Cardiac fibroblast (primary cell): ENCODE measurements at regions not wholly inside any gene's neighbourhood (a gene's known extent, or its start where the extent isn't known, plus 50 kb on each side); places are given as distances from the start of the nearest gene placed in this dataset.

Experiments used
- DNase-seq, 2 donors: peaks; one replicate each; pipeline versions ENCODE4 v3.0.0 to v3.0.0-alpha.2; 2010; ENCODE audit warnings: low read depth in 2 of 2
- H3K4me3 ChIP-seq, 2 donors: replicated peaks in 1 of 2; 1 replicate in 1 of 2; 2 replicates in 1 of 2; pipeline ENCODE4 v1.5.1; 2011; ENCODE audit warnings: low read depth in 2 of 2, low read length in 2 of 2, mild to moderate bottlenecking in 2 of 2, moderate library complexity in 1 of 2
- CTCF ChIP-seq: IDR thresholded peaks from one replicate; pipeline ENCODE4 v1.5.1; 2011; ENCODE audit warnings: low read depth, mild to moderate bottlenecking, low read length, inconsistent platforms

- no peak for TF ChIP-seq CTCF
- H3K4me3 ChIP-seq = no peak overlapping the region
- no peak for DNase-seq
Observed at GRCh38 chr13:89363144-89363543, 1692.0 kb downstream of the SLITRK5 start.

GRCh38 chr13:89372193-89372592, 1701.0 kb downstream of the SLITRK5 start:
- TF ChIP-seq CTCF = no peak
- H3K4me3 ChIP-seq = no peak overlapping the region
- DNase-seq = no peak

- H3K4me3 ChIP-seq = no peak overlapping the region
- TF ChIP-seq CTCF = no peak
- peak; percentile 78 to 91 for DNase-seq
Observed at GRCh38 chr13:89375839-89376238, 1704.7 kb downstream of the SLITRK5 start.

GRCh38 chr13:89380101-89380500, 1708.9 kb downstream of the SLITRK5 start:
- no peak for TF ChIP-seq CTCF
- DNase-seq = no peak
- H3K4me3 ChIP-seq = no peak overlapping the region

- no peak for TF ChIP-seq CTCF
- DNase-seq = no peak
- H3K4me3 ChIP-seq = no peak overlapping the region
Observed at GRCh38 chr13:89382981-89383380, 1711.8 kb downstream of the SLITRK5 start.

GRCh38 chr13:89383891-89384290, 1712.7 kb downstream of the SLITRK5 start:
- TF ChIP-seq CTCF = no peak
- H3K4me3 ChIP-seq = no peak overlapping the region
- no peak for DNase-seq

- no peak for TF ChIP-seq CTCF
- no peak overlapping the region for H3K4me3 ChIP-seq
- DNase-seq = no peak
Observed at GRCh38 chr13:89393758-89394304, 1722.7 kb downstream of the SLITRK5 start.
